Cardiac septum (tissue), 1 donor: ENCODE measurements at regions not wholly inside any gene's neighbourhood (a gene's known extent, or its start where the extent isn't known, plus 50 kb on each side); places are given as distances from the start of the nearest gene placed in this dataset.
"Not testable (repeated sequence)": the region's sequence is repeated elsewhere in the genome, so short reads cannot be mapped to it uniquely, and the experiment has no call there.

Experiments used
- DNase-seq: peaks from one replicate; pipeline ENCODE4 v3.0.0-alpha.2; 2020; ENCODE audit warnings: low spot score
- intact Hi-C: fragments of 100-400 bp; cut with DNase I; formaldehyde crosslinking; loops from one replicate; pipeline ENCODE4 v1.14.0; 2022
- donor health status: DM: no; HTN: no; CAD: no.

DNA sequence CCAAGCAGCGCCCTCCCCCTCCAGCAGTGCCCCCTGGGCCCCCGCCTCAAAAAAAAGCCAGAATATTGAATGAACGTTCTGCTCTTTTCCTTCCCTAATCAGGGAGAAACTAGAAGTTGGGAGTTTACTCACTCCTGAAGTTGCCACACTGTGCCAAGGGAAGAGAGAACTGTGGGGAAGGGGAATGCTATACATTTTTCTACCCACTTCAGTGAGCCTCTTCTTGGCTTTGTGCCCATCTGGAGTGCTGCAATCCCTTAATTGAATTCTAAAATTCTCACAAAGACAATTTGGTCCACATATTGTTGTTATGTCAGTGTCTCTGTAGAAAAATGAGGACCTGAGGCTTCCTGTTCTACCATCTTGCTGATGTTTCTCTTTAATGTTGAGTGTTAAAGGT lies 443.7 kb downstream of the DIRAS2 start:
- no peak for DNase-seq
- intact Hi-C loops = loop anchor here (10.0 kb wide), 1 partner anchor 526 kb away; no protein-coding TSS in a partner anchor

DNA sequence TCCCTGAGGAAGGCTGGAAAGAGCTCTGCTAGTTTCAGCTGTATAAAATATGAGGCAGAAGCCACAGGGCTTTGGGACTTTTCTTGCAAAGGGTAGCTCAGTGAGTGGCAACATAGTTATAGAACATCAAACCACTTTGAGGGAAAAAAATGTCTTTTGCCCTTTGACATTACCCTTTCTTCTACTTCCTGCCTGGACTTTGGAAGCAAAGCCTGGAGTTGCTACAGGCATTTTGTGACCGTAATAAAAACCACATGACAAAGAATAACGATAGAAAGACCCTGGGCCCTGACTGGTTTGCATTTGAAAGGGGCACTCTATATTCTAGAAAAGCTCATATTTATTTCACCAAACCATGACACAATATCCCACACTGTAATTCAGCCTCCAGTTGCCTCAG lies 440.9 kb downstream of the DIRAS2 start:
- intact Hi-C loops = no loop called here
- no peak for DNase-seq

DNA sequence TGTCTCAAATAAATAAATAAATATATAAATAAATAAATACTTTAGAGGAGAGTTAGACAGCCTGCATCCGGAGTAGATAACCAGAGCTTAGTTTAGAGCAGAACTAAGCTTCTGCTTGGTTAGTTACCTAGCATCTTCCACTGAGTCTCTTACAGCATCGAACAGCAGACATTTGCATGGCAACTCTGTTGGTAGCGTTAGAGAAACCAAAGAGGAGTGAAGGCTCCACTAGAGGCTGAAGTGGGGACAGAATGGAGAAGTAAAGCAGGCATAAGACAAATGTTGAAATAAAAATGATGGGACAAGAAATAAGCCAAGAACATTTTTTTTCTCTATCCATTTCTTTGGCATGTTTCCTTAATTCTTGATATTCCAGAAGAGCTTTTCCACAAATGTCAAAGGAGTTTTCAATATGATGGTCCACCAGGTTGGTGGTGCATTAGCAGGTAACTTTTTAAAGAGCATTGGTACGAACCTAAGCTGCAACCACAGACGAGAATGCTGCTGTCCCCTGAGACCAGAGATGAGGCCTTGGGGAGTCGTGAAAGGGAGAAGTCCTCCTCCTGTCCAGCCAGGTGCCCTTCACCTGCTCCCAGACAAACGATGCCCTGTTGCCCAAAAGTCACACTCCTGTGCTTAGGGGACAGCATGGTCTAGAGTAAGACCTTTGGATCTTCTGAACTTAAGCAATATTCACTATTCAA lies 438.3 kb downstream of the DIRAS2 start:
- intact Hi-C loops = no loop called here
- DNase-seq = no peak

DNA sequence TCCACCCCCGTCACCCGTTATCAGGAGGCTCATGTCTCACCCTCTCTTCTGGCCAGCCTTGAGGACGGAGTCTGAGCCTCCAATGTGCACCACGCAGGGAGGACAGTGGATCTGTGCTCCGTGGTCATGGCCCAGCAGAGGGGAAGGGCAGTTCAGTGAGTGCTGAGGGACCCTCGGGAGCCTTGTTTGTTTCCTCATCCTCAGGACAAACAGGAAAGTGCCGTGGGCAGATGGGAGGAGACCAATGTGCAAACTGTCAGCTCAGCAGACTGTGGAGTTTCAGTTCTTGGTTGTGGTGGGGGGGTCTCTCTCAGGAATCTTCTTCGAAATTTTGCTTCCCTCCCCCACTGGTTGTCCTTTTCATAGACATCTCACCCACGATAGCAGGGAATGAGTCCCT lies 429.6 kb downstream of the DIRAS2 start:
- intact Hi-C loops, DNase-seq: not testable (repeated sequence)

DNA sequence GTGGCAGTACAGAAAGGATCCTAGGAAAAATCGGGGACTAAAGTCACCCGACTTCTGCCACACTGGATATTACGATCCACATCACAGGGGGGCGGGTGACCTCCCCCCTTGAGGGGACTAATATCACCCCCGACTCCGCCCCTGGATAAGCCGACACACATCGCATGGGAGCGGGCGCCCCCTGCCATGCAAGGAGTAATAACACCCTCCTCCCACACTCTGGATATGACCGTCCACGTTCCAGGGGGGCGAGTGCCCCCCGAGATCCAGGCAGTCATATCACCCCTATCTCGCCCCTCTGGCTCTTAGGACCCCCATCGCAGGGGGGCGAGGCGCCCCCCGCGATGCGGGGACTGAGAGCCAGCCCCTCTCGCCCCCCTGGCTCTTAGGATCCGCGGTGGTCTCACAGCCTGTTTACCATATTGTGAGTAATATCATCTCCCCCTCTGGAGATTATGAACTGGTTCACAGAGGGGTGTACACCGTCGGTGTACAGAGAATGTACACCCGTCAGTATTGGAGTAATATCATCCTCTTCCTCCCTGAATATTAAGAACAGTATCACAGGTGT lies 423.0 kb downstream of the DIRAS2 start:
- intact Hi-C loops = no loop called here
- no peak for DNase-seq

DNA sequence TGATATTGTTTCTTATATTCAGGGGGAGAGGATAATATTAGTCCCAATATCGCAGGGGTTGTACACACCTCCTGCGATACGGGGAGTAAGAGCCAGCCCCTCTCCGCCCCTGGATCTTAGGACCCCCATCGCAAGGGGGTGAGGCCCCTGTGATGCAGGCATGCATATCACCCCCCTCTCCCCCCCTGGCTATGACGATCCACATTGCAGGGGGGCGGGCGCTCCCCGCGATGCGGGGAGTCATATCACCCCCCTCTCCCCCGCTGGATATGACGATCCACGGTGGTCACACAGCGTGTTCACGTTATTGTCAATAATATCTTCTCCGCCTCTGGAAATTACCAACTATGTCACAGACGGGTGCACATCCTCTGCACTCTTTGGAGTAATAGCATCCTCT lies 420.7 kb downstream of the DIRAS2 start:
- DNase-seq, intact Hi-C loops: not testable (repeated sequence)

DNA sequence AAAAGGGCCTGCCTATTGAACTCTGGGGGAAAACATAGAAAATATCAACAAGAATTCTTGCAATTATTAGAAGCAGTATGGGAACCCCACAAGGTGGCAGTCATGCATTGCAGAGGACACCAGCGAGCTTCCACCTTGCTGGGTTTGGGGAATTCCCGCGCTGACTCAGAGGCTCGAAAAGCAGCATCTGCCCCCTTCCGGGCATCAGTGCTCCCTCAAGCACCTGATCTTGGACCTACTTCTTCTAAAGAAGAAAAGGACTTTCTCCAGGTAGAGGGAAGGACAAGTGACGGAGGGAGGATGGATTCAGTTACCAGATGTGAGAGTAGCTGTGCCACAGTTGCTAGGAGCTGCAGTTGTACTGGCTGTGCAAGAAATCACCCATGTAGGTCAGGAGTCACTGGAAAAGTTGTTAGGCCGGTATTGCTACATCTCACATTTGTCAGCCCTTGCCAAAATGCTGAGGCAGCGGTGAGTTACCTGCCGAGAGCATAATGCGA lies 415.7 kb downstream of the DIRAS2 start:
- intact Hi-C loops, DNase-seq: not testable (repeated sequence)

DNA sequence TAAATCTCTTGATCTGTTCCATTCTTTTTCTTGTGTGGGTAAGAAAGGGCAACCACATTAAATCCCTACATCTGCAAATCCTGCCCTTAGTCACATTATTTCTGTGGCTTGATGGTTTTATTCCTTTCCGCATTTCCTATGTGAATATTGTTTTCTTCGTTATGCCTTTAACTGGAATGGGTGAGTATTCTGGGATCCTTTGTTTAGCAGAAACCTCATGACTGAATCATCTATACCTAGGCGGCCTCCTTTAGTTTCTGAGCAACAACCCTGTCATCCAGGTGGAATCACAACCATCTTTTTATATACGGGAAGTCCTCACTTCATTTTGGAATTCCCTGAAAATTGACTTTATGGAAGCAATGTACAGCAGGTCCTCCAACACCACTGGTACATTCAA lies 409.5 kb downstream of the DIRAS2 start:
- intact Hi-C loops, DNase-seq: not testable (repeated sequence)

DNA sequence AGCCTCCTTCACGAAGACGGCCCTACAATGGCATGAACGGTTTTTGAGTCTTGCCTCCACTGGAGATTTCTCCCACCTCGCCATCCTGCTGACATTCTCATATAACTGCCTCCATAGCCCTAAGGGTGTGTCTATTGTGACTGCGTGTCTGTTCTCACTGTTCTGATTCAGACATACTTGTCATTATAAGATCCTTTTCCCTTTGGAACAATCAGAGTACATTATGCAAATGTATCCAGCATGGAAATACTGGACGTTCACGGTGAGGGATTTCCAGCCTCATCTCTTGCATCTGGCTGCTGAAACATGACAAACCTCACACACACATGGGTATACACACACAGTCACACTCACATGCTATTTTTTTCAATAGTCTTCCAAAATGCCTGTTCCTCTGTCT lies 402.1 kb downstream of the DIRAS2 start:
- intact Hi-C loops = no loop called here
- no peak for DNase-seq

DNA sequence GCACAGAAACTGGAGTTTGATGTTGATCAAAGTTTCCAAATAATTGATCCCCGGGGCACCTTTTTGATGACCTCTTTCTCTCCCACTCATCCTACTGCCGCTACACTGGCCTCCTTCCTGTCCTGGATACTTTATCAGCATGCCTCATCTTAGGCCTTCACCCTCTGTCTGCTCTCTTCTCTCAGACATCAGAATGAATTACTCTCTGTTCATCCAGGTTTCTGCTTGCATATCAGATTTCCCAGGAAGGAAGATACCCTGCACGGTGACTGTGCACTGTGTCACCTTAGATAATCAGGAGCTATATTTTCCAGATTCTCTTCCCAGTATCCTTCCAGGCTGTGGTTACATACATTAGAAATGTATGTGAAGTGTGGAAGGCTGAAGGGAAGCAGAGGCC lies 397.0 kb downstream of the DIRAS2 start:
- intact Hi-C loops = no loop called here
- no peak for DNase-seq

DNA sequence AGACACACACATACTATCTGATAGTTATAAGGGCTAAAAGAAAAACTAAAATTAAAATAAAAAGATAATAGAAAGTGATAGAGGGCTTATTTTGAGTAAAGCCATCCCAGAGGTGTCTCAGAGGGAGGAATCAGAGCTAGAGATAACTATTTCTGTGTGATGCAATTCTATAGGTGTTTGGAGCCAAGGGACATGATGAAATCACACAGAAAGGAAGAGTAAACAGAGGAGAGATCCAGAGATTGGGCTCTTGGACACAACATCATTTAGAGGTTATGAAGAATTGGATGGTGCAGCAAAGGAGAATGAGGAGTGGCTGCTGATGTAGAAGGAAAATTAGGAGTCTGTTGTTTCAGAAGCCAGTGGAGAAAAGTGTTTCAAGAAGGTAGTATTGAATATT lies 393.5 kb downstream of the DIRAS2 start:
- intact Hi-C loops = no loop called here
- DNase-seq = no peak

DNA sequence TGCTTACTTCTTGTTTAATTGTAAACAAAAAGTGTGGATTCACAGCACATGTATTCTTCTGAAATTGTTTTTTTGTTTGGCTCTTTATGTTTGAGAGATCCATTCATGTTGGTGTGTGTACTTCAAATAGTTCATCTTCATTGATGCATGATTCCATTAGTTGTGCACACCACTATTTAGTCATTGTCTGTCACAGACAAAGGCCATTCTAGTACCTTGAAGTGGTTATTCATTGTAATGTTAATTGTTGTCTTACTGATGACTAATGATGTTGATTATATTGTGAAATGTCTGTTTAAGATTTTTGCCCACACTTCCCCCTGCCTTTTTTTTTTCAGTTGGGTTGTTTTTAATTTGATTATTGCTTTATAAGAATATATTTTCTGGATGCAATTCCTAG lies 391.3 kb downstream of the DIRAS2 start:
- intact Hi-C loops = no loop called here
- DNase-seq = no peak

DNA sequence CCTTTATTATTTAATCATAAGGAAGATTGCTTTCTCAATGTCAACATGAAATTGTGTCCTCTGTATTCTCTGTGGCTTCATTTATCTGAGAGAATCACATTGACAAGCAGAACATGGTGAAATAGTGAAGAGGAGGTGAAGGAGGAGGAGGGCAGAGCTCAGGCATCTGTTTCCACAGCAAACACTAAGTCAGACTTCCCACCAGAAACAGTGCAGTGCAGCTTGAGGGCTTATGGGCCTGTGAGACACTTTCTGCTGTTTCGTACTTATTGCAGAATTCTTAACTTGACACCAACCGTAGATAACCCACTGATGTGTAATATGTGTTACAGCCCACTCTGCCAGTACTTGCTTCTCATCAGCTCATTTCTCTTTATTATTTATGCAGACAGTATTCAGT lies 386.3 kb downstream of the DIRAS2 start:
- intact Hi-C loops = no loop called here
- no peak for DNase-seq

DNA sequence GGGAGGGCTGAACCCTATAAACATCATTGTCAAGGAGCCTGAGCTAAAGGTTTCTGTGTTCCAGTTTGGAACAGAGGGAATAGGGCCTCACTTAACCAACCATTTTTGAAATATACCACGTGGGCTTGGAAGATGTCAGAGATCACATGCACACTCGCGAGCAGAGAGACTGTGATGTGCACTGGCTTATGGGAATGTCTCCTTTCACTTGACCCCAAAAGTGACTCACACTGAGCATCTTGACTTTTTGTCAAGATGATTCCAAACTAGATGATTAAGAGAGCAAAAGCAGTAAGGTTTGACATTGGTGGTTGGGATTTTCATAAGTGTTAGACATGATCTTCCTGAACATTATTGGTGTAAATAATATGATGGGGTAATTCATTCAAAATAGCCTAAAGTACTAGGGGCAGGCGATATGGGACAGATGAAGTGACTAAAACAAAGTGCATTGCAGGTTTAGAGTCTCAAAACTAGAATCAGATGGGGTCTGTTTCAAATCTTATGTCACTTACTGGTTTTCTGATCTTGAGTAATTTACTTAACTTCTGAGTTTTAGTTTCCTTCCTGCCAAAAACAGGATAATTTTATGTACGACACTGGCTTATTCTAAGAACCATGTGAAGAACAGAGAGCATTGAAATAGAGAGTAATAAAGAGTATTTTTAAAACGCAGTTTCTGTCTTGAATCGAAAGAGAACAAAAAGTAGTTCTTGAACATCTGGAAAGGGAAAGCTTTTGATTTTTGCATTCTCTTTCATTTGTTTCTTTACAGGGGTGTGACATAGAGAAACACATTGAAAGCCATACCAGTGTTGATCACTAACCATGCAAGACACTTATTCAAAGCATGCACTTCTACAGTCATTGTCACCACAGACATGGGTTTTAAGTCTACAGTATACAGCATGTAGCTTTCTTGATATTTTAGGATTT lies 383.0 kb downstream of the DIRAS2 start:
- intact Hi-C loops = no loop called here
- no peak for DNase-seq

DNA sequence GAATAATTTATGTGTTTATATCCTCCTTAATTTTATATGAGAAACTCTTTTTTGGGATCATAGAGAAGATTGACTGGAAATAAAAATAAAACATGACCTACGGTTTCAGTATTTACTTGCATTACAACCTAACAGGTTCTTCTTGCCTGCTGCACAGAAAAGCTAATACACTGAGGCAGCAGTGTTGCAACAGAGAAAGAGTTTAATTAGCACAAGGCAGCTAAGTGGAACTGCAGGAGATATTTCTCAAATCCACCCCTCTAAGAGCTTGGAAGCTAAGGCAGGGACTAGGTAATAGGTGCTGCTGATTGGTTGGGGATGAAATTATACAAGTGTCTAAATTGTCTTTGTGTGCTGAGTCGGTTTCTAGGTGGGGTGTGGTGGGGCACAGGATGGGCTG lies 380.9 kb downstream of the DIRAS2 start:
- intact Hi-C loops = no loop called here
- DNase-seq = no peak

DNA sequence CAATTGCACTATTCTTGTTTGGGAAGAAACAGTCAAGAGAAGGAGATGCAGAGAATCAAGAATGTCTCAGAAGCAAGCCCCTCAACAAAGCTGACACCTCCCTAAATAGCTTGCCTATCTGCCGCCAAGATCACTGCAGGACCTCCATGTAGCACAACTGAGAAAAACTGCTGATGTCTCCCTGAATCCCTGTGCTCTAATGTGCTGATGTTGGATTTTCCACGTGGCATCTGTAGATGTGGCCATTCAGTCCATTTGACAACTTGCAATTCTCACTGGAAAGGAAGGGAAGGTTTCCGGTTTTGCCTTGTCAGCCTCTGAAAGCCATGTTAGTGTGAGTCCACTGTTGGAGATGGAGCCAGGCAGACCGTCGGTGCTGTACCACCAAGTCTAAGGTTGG lies 374.0 kb downstream of the DIRAS2 start:
- no peak for DNase-seq
- intact Hi-C loops = no loop called here

DNA sequence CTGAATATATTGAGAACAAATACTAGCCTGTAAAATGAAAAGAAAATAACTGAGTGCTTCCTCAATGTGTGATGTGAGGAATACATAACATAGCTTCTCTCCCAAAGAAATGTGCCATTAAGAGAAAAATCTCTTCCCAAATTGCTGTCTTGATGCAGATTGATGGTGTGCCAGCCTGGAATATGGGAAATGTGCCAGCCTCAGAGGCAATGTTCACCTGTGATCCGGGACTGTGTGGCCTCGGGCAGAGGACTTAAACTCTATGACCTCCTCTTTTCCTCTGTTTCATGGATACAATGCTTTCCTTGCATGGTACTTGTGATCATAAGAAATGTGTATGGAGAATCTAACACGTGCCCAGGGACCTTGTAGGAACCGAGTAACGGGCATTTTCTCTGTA lies 370.9 kb downstream of the DIRAS2 start:
- DNase-seq = no peak

DNA sequence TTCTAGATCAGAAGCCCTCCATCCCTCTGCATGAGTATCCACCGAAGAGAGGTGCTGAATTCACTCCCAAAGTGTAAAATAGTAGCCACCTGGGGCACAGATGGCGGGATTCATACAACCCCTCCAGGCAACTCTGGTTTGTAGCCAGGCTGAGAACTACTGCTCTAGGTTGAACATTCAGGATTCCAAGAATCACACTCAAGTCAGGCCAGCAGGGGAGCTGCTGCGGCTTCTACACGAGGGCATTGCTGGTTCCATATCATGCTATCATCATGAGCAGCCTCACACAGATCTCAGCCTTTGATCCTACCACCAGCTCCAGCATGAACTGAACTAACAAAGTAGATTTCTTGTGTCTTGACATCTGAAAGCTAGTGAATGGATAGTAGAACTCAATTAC lies 367.9 kb downstream of the DIRAS2 start:
- intact Hi-C loops = no loop called here
- no peak for DNase-seq

More for the DNA sequence above, 370.9 kb downstream of the DIRAS2 start:
- intact Hi-C loops = no loop called here

DNA sequence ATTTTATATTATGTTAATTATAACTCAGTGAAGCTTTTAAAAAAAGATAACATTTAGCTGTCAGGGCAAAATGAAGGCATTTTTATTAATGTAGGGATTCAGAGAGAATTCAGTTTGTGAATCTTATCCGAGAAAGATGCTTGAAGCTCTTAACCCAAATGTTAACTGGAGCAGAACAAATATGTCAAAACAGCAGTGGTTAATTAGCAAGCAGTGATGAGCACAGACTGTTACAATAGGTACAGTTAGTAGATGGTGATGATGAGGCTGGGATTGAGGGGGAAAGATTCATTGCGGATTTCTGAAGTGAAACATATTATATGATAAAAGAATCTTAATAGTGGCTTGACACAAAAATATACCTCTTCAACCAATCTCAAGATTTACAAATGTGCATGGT lies 356.7 kb downstream of the DIRAS2 start:
- DNase-seq = no peak
- intact Hi-C loops = no loop called here

DNA sequence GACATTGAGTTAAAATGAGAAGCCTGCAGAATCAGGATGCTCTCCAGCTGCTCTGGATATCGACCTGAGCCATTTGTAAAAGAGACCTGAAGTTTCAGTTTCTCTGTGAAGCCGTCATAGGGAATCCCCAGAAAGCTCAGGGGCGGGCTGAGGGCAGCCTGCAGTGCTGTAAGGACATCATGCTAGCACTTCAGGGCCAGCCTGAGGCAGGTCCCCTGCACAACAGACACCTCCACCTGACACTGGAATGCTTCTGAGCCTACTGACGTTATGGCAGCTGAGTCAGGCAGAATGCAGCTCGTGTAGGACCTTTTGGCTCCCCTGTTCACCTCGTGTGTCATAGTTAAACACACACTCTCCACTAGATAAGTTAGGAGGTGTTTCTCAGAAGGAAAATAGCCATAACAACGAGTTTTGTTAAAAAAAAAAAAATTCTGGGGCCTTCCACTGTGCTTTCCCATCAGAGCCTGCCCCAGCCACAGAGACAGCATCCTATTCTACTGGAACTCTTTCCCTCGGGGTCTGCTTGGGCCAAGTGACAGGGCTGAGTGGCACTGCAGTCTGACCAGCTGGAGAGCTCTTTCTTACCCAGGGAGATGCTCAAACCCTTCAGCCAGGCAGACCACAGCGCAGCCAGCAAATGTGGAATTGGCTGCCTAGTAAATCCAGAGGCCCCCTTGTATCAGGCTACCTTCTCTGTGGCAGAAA lies 354.9 kb downstream of the DIRAS2 start:
- intact Hi-C loops = no loop called here
- no peak for DNase-seq
